Memory B cell (primary cell): ENCODE measurements at regions not wholly inside any gene's neighbourhood (a gene's known extent, or its start where the extent isn't known, plus 50 kb on each side); places are given as distances from the start of the nearest gene placed in this dataset.

Experiments used
- ATAC-seq: fragments of 150-1000 bp; cut with Tn5 transposase; 2 replicates; pipeline ENCODE4 v1.10.0; 2021; ENCODE audit warnings: low read depth, mild to moderate bottlenecking, moderate library complexity
- DNase-seq, 2 donors: peaks; one replicate each; pipeline ENCODE4 v3.0.0; 2022; ENCODE audit warnings: low spot score in 2 of 2
- H3K27ac Mint-ChIP-seq: one replicate; pipeline ENCODE4 v1.8.0; 2022; ENCODE audit warnings: mild to moderate bottlenecking, moderate library complexity, mixed read lengths
- H3K27me3 Mint-ChIP-seq: one replicate; pipeline ENCODE4 v1.8.0; 2022; ENCODE audit warnings: mixed read lengths
- H3K36me3 Mint-ChIP-seq: one replicate; pipeline ENCODE4 v1.8.0; 2022; ENCODE audit warnings: mild to moderate bottlenecking, mixed read lengths
- H3K4me1 Mint-ChIP-seq: one replicate; pipeline ENCODE4 v1.8.0; 2022; ENCODE audit warnings: mixed read lengths
- H3K4me3 Mint-ChIP-seq: one replicate; pipeline ENCODE4 v1.8.0; 2022; ENCODE audit warnings: mild to moderate bottlenecking, moderate library complexity, mixed read lengths
- H3K9me3 Mint-ChIP-seq: one replicate; pipeline ENCODE4 v1.8.0; 2022; ENCODE audit warnings: mixed read lengths

DNA sequence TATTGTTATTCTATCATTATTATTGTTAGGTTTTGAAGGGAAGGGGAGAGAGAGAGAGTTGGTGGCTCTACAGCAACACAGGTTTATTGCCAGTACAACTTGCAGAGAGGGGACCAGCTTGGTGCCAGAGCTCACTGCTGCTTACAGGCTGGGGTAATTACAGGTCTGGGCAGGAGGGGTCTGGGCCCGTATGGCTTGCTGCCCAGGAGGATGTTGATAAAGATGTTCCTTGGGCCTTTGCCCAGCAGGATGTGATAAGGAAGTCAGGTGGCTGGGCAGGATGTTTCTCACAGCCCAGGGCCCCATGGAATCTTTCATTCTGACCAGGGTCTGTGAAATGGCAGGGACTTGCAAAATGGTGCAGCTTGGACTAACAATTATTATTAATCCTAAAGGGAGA is 64.2 kb upstream of the ZNF599 start:
- no peaks in the 10 kb centered on the region for H3K9me3 Mint-ChIP-seq
- peaks cover 4% of the 10 kb centered on the region for H3K27me3 Mint-ChIP-seq
- no peak overlapping the region for H3K27ac Mint-ChIP-seq
- no peak for DNase-seq
- H3K4me3 Mint-ChIP-seq: no peak overlapping the region
- peaks cover 2% of the 10 kb centered on the region for H3K4me1 Mint-ChIP-seq
- ATAC-seq: no peak
- H3K36me3 Mint-ChIP-seq: peaks cover 4% of the 10 kb centered on the region

DNA sequence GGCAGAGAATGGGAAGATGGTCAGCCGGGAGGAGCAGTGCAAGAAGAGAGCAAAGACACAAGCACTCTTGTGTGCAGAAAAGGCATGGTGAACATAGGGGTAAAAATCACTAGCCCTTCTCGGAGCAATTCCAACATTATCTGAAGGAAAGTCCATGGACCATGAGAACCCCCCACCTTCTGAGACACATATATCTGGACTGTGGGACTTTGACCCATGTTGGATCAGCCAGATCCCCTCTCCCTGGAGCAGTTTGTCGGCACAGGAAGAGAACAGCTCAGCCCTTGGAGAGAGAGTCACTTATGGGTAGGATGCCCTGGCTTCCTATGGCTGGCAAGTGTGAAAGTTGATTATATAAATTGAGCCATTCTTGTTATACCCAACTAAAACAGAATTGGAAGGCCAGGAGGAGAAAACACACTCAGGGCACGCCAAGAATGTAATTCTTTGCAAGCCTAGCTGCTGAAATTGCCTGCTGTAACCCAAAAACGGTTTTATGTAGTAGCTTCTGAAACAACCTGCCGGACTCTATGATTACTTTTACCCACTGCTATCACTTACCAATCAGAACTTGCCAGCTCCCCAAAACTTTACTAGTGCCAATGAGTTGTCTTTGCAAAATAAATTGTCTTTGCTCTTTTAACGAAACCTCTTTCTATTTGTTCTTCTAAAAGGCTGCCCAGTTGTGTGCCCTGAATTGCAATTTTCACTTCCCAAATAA is 62.8 kb upstream of the ZNF599 start:
- Mint-ChIP-seq H3K9me3 (no peaks in the 10 kb centered on the region), H3K36me3 (peaks cover 4% of the 10 kb centered on the region), H3K4me3 (no peak overlapping the region), H3K27ac (no peak overlapping the region), H3K27me3 (peaks cover 4% of the 10 kb centered on the region), H3K4me1 (peaks cover 2% of the 10 kb centered on the region)
- no peak for DNase-seq
- ATAC-seq: no peak

DNA sequence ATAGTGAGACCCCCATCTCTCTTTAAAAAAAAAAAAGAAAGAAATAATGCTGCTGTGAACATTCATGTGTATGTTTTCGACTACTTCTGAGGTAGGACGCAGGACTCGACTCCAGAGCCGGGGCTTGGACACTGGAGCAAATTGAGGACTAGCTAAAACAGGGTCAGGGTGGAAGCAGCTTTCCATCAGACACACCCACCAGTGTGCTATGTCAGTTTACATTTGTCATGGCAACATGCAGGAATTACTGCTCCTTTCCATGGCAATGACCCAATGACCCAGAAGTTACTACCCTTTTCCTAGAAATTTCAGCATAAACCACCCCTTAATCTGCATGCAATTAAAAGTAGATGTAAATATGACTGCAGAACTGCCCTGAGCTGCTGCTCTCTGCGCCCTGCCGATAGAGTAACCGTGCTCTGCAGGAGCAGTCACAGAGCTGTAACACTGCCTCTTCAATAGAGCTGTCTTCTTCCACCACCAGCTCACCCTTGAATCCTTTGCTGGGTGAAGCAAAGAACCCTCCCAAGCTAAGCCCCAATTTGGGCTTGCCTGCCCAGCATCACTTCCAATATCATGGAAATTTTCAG is 61.6 kb upstream of the ZNF599 start:
- no peak overlapping the region for H3K4me3 Mint-ChIP-seq
- no peak for DNase-seq
- H3K9me3 Mint-ChIP-seq: no peaks in the 10 kb centered on the region
- no peak overlapping the region for H3K27ac Mint-ChIP-seq
- no peak for ATAC-seq
- peaks cover 4% of the 10 kb centered on the region for H3K36me3 Mint-ChIP-seq
- H3K4me1 Mint-ChIP-seq: peaks cover 2% of the 10 kb centered on the region
- H3K27me3 Mint-ChIP-seq: peaks cover 4% of the 10 kb centered on the region

DNA sequence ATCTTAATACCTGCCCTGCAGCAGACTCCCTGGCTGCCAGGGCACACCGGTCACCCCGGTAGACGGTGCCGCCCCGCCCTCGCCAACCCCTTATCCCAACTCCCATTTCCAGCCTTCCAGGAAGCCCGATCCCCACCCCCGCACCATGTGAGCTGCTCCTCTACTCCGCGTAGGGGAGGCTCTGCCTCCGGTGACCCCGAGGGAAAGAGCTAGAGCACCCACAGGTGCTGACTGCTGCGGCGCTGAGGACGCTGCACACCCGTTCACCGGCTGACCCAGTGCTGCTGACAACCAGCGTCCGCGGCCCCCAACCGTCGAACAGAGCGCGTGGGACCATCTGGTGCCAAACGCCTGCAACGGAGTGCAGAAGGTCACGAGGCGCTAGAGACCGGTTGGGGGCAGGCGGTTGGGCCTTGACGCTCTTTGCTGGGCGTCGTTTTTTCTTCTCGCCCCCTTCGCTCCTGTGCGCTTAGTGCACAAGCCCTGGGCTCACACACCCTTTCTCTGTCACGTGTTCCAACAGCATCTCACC is 59.6 kb upstream of the ZNF599 start:
- Mint-ChIP-seq H3K4me1 (no peaks in the 10 kb centered on the region), H3K36me3 (peaks cover 7% of the 10 kb centered on the region), H3K27me3 (peaks cover 3% of the 10 kb centered on the region), H3K9me3 (no peaks in the 10 kb centered on the region), H3K27ac (no peak overlapping the region), H3K4me3 (no peak overlapping the region)
- DNase-seq: no peak
- no peak for ATAC-seq

DNA sequence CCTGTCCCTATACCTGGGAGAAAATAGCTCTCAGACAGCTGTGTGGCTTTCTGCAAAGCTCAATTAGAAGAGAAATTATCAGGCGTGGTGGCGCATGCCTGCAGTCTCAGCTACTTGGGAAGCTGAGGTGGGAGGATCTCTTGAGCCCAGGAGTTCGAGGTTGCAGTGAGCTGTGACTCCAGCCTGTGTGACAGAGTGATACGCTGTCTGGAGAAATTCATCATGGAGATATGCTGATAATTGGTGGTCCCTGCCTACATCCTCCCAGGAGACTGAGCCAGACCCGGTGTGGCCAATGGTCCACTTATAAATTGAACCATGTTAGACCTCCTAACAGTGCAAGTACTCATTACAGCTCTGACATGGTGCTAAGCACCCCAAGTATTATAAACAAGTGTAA is 58.7 kb upstream of the ZNF599 start:
- Mint-ChIP-seq H3K36me3 (peaks cover 8% of the 10 kb centered on the region), H3K9me3 (no peaks in the 10 kb centered on the region), H3K27ac (no peak overlapping the region), H3K4me3 (no peak overlapping the region), H3K27me3 (peaks cover 3% of the 10 kb centered on the region), H3K4me1 (no peaks in the 10 kb centered on the region)
- DNase-seq (no peak), ATAC-seq (no peak)

- H3K4me3 Mint-ChIP-seq: no peak overlapping the region
- ATAC-seq (no peak), DNase-seq (no peak)
- no peaks in the 10 kb centered on the region for H3K9me3 Mint-ChIP-seq
- peaks cover 7% of the 10 kb centered on the region for H3K36me3 Mint-ChIP-seq
- H3K27ac Mint-ChIP-seq: no peak overlapping the region
- H3K27me3 Mint-ChIP-seq: no peaks in the 10 kb centered on the region
- no peaks in the 10 kb centered on the region for H3K4me1 Mint-ChIP-seq
Observed at GRCh38 chr19:34828156-34828555, 55.1 kb upstream of the ZNF599 start.

- no peak overlapping the region for H3K27ac Mint-ChIP-seq
- peaks cover 6% of the 10 kb centered on the region for H3K36me3 Mint-ChIP-seq
- H3K4me1 Mint-ChIP-seq: no peaks in the 10 kb centered on the region
- DNase-seq (no peak), ATAC-seq (no peak)
- H3K9me3 Mint-ChIP-seq: peaks cover 1% of the 10 kb centered on the region
- no peak overlapping the region for H3K4me3 Mint-ChIP-seq
- H3K27me3 Mint-ChIP-seq: no peaks in the 10 kb centered on the region
Observed at GRCh38 chr19:34825212-34825611, 52.2 kb upstream of the ZNF599 start.

DNA sequence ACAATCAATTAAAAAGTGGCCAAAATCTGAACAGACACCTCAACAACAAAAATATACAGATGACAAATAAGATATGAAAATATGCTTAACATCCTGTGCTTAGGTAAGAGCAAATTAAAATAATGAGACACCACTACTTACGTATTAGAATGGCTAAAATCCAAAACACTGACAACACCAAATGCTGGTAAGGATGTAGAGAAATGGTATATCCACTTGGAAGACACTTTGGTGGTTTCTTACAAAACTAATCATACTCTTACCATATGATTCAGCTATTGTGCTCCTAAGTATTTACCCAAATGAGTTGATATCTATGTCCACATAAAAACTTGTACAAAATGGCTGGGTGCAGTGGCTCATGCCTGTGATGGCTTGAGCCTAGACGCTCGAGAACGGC is 51.7 kb upstream of the ZNF599 start:
- Mint-ChIP-seq H3K27me3 (no peaks in the 10 kb centered on the region), H3K27ac (no peak overlapping the region), H3K36me3 (peaks cover 11% of the 10 kb centered on the region), H3K4me3 (no peak overlapping the region), H3K9me3 (peaks cover 1% of the 10 kb centered on the region), H3K4me1 (no peaks in the 10 kb centered on the region)
- DNase-seq (no peak), ATAC-seq (no peak)
